K562 (cell line): ENCODE measurements at regions not wholly inside any gene's neighbourhood (a gene's known extent, or its start where the extent isn't known, plus 50 kb on each side); places are given as distances from the start of the nearest gene placed in this dataset.

ENCODE experiments used
- CGGBP1 ChIP-seq: fragments of 250-450 bp; sonication (Bioruptor Pico); IDR thresholded peaks from 2 replicates; pipeline ENCODE4 v1.9.0; 2021; ENCODE audit warnings: mild to moderate bottlenecking
- FOXK1 ChIP-seq: sonication (generic); formaldehyde crosslinking; IDR thresholded peaks from 2 replicates; pipeline ENCODE4 v1.8.0; 2022; ENCODE audit warnings: missing genetic modification reagents, mild to moderate bottlenecking, borderline replicate concordance
- HMG20A ChIP-seq: fragments of 450-650 bp; formaldehyde crosslinking; conservative IDR thresholded peaks from 2 replicates; pipeline ENCODE4 v1.4.0; 2020; ENCODE audit warnings: mild to moderate bottlenecking, mixed read lengths
- NR1H2 ChIP-seq: sonication (generic); formaldehyde crosslinking; IDR thresholded peaks from 2 replicates; pipeline ENCODE4 v1.4.0; 2020; ENCODE audit warnings: mild to moderate bottlenecking, missing genetic modification reagents
- PHB2 ChIP-seq: fragments of 450-650 bp; IDR thresholded peaks from 2 replicates; pipeline ENCODE4 v1.6.1; 2017; ENCODE audit warnings: low read depth
- PRPF4 ChIP-seq: fragments of 200-400 bp; formaldehyde crosslinking; IDR thresholded peaks from one replicate; pipeline ENCODE4 v1.6.1; 2017; ENCODE audit warnings: low read length, low read depth, mild to moderate bottlenecking; ENCODE audit not compliant: insufficient read depth, poor library complexity, severe bottlenecking
- RREB1 ChIP-seq: fragments of 250-450 bp; sonication (Bioruptor Pico); IDR thresholded peaks from 2 replicates; pipeline ENCODE4 v1.4.0; 2020
- STAT6 ChIP-seq: sonication (generic); formaldehyde crosslinking; IDR thresholded peaks from 2 replicates; pipeline ENCODE4 v1.8.1; 2023; ENCODE audit warnings: mild to moderate bottlenecking, missing genetic modification reagents
- TAF15 ChIP-seq: fragments of 200-400 bp; formaldehyde crosslinking; IDR thresholded peaks from 2 replicates; pipeline ENCODE4 v1.6.1; 2017; ENCODE audit warnings: mild to moderate bottlenecking, low read depth, low read length, moderate library complexity
- TEAD1 ChIP-seq, 2 experiments: fragments of 450-650 bp in 1 of 2; sonication (generic) in 1 of 2; formaldehyde crosslinking; IDR thresholded peaks; 2 replicates each; pipeline versions ENCODE4 v1.4.0 to v1.8.0; 2020 to 2022; ENCODE audit warnings: mild to moderate bottlenecking in 2 of 2, missing genetic modification reagents in 1 of 2
- TFE3 ChIP-seq: fragments of 450-650 bp; formaldehyde crosslinking; IDR thresholded peaks from 2 replicates; pipeline ENCODE4 v1.4.0; 2020; ENCODE audit warnings: mild to moderate bottlenecking, mixed read lengths
- ZBTB12 ChIP-seq: fragments of 250-450 bp; sonication (Bioruptor Pico); IDR thresholded peaks from 2 replicates; pipeline ENCODE4 v1.4.0; 2020
- TF ChIP-seq, protein P1 (sequence below): fragments of 250-450 bp; sonication (Bioruptor Pico); IDR thresholded peaks from 2 replicates; pipeline ENCODE4 v1.5.0; 2021

GRCh38 chr6:154613137-154613676, 102.7 kb upstream of the CNKSR3 start (continued):
- TF ChIP-seq NR1H2 (CRISPR knock-in tag) (no peak), TEAD1 (CRISPR knock-in tag; IDR thresholded peaks at IDR 0.05) (peak in 1 of 2 experiments; percentile 64; a peak in 1 of 4 replicates), RREB1 (CRISPR knock-in tag) (no peak), STAT6 (CRISPR knock-in tag) (no peak), PRPF4 (no peak), ZBTB12 (CRISPR knock-in tag) (no peak), HMG20A (CRISPR knock-in tag) (no peak), PHB2 (no peak), TAF15 (no peak), FOXK1 (peak; percentile 74; the same call in 1 of the 2 replicates), TFE3 (CRISPR knock-in tag) (no peak), CGGBP1 (CRISPR knock-in tag) (no peak)
- TF ChIP-seq, protein P1, sequence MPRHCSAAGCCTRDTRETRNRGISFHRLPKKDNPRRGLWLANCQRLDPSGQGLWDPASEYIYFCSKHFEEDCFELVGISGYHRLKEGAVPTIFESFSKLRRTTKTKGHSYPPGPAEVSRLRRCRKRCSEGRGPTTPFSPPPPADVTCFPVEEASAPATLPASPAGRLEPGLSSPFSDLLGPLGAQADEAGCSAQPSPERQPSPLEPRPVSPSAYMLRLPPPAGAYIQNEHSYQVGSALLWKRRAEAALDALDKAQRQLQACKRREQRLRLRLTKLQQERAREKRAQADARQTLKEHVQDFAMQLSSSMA = no peak
